ENCODE measurements at regions not wholly inside any gene's neighbourhood (a gene's known extent, or its start where the extent isn't known, plus 50 kb on each side); places are given as distances from the start of the nearest gene placed in this dataset.

DNA sequence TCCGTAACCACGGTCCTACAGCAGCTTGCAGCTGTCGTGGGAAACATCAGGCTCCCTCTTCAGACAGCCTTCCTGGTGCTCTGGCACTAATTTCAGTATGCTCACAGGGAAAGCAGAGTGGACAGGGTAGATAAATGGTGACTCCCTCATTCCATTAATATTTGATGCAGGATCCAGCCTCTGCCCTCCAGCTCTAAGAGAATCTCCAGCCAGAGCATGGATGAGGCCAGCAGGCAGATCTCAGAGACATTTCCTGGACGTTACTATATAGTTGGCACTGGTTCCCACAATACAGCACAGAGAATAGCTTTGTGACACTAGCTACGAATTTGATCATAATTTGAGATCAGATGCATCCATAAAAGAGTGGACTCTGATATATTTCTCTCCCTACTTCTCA is 341.4 kb downstream of the LIG4 start:
- TF ChIP-seq TOX (CRISPR knock-in tag; IDR thresholded peaks at IDR 0.05; ENCODE audit: borderline replicate concordance) (no peak), ZFP3 (CRISPR knock-in tag; IDR thresholded peaks at IDR 0.05) (no peak), PPARA (CRISPR knock-in tag; IDR thresholded peaks at IDR 0.05; ENCODE audit: borderline replicate concordance) (no peak), RARB (CRISPR knock-in tag; IDR thresholded peaks at IDR 0.05) (no peak), ZNF565 (CRISPR knock-in tag; conservative IDR thresholded peaks at IDR 0.05; ENCODE audit: low read depth) (no peak), ARNTL (CRISPR knock-in tag; IDR thresholded peaks at IDR 0.05; ENCODE audit: borderline replicate concordance, low read depth) (no peak), ISL1 (CRISPR knock-in tag; IDR thresholded peaks at IDR 0.05) (no peak)
- TF ChIP-seq, protein P1, sequence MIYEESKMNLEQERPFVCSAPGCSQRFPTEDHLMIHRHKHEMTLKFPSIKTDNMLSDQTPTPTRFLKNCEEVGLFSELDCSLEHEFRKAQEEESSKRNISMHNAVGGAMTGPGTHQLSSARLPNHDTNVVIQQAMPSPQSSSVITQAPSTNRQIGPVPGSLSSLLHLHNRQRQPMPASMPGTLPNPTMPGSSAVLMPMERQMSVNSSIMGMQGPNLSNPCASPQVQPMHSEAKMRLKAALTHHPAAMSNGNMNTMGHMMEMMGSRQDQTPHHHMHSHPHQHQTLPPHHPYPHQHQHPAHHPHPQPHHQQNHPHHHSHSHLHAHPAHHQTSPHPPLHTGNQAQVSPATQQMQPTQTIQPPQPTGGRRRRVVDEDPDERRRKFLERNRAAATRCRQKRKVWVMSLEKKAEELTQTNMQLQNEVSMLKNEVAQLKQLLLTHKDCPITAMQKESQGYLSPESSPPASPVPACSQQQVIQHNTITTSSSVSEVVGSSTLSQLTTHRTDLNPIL (CRISPR knock-in tag; IDR thresholded peaks at IDR 0.05; ENCODE audit: low read depth) = no peak
